RPMI7951 (cell line): ENCODE measurements at regions not wholly inside any gene's neighbourhood (a gene's known extent, or its start where the extent isn't known, plus 50 kb on each side); places are given as distances from the start of the nearest gene placed in this dataset.
A peak's percentile ranks its signal among the peaks of the same experiment; 100 is the strongest.

Source experiments
- DNase-seq: peaks from one replicate; pipeline ENCODE4 v3.0.0-alpha.2; 2012; ENCODE audit warnings: low read depth

DNA sequence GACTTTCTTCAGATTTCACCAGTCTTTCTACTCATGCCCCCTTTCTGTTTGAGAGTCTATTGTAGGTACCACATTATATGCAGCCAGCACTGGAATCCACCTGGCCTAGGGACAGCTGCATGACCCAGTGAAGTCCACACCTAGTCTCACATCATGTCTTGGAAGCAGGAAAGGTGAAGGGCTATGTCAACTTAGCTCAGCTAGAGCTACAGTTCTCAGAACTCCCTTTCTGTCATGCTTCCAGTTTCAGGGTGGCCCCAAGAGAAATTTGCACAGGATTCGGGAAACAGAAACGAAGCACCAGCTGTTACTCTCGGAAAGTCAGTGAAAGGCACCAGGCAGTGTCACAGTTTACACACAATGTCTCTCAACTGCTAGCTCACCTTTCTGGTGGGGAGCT is 51.6 kb upstream of the NLRP1 start:
- DNase-seq = no peak

GRCh38 chr17:5638596-5638995 is 54.3 kb upstream of the NLRP1 start:
- no peak for DNase-seq

- no peak for DNase-seq
Observed at GRCh38 chr17:5640726-5641125, 56.4 kb upstream of the NLRP1 start.

DNA sequence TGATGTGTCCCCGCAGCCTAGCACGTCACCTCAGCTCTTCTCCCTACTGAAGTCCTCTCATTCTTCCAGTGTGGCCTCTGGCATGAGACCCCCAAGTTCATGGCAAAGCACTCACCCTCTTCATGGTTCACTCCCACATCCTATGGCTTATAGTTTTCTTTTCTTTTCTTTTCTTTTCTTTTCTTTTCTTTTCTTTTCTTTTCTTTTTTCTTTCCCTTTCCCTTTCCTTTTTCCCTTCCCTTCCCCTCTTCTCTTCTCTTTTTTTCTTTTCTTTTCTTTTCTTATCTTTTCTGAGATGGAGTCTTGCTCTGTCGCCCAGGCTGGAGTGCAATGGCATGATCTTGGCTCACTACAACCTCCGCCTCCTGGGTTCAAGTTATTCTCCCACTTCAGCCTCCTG is 58.4 kb upstream of the NLRP1 start:
- DNase-seq = no peak

- no peak for DNase-seq
Observed at GRCh38 chr17:5644065-5644464, 59.8 kb upstream of the NLRP1 start.

GRCh38 chr17:5651348-5651747 is 67.0 kb upstream of the NLRP1 start:
- no peak for DNase-seq

GRCh38 chr17:5661491-5662125 is 77.3 kb upstream of the NLRP1 start:
- DNase-seq = peak; percentile 5

GRCh38 chr17:5662409-5663085 is 78.2 kb upstream of the NLRP1 start:
- no peak for DNase-seq

GRCh38 chr17:5665164-5665563 is 80.9 kb upstream of the NLRP1 start:
- no peak for DNase-seq

- peak; percentile 4 for DNase-seq
Observed at GRCh38 chr17:5667871-5668270, 83.6 kb upstream of the NLRP1 start.

- DNase-seq = no peak
Observed at GRCh38 chr17:5668557-5669138, 84.3 kb upstream of the NLRP1 start.

DNA sequence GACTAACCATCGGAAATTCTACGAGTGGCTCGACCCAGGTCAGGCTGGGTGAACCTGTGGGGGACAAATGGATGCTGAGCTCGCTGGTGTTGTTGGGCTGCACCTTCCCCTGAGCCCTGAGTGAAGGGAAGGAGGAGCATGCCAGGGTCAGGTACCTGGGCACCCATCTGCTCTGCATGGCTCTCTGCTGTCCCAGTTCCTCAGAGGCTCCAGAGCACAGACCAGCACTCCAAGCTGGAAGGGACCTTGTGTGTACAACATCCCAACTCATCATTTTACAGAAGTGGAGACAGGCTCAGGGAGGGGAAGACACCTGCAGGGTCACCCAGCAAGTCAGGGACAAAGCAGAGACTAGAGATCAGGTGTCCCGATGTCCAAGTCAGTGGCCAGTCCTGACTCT is 84.9 kb upstream of the NLRP1 start:
- DNase-seq = no peak

- DNase-seq = no peak
Observed at GRCh38 chr17:5672141-5672540, 87.8 kb upstream of the NLRP1 start.

- no peak for DNase-seq
Observed at GRCh38 chr17:5672815-5673430, 88.6 kb upstream of the NLRP1 start.

DNA sequence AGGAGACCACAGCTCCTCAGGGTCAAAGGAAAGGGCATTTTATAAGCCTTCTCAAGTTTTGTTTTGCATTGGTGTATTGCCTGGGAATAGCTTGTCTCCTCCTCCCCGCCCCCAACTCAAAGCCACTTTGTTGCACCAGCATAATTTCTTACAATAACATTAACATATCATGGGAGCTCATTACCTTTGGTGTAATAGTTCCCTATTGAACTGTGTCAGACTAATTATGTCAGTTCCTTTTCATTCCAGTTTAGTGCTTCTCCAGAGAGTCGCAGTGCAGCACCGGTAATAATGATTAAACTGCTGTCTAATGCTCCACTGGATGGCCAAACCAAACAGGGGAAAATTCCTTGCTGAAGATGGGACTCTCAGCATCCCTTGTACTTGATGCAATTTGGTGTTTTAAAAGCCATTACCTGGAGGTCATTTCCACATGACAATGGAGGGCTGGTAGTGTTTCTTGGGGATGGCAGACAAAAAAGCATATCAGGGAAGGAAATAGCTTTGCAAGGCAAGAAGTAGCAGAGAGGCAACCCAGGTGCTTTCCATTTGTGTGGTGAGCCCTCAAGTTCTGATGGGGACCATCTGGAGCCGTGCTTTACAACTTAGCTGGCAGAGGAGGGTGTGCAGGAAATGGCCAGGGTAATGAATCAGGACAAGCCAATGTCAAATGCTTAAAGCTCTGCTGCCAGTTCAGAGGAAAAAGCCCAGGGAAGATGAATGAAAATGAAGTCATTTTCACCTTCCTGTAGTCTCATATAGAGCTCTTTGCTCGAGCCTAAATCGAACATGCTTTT is 91.5 kb upstream of the NLRP1 start:
- DNase-seq = no peak

GRCh38 chr17:5677620-5678019 is 93.3 kb upstream of the NLRP1 start:
- no peak for DNase-seq

DNA sequence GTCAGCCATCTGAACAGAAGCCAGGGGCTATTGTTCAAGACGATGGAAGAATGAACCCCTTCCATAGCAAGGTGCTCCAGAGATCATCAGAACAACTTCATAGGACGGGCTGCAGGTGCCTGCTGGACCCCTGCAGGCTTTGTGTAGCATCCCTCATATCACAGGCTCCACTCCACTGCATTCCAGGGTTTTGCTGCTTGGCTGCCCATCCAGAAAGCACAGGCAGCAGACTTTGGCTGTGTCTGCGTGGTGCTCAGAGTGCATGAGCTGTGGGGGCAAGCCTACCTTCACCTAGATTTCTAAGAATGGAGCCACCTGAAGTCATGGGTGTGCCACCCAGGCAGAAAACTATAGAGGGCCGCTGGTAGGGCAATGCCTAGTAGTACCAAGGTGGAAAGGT is 93.9 kb upstream of the NLRP1 start:
- no peak for DNase-seq

DNA sequence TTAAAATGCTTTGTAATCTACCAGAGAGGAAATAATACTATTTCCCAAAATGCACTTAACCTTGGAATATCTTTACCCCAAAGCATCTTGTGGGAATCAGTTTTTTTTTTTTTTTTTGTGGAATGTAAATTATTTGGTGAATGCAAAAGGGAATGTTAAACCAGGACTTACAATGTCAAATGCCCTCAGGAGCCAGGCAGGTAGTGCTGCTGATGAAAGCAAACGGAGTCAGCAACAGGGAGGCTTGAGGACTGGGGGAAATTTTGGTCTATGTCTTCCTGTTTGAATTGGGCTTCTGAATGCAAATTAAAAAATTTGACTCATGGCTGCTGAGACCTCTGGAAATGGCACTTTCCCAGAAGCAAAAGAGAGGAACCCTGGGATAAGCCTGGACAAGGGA is 96.5 kb upstream of the NLRP1 start:
- no peak for DNase-seq

DNA sequence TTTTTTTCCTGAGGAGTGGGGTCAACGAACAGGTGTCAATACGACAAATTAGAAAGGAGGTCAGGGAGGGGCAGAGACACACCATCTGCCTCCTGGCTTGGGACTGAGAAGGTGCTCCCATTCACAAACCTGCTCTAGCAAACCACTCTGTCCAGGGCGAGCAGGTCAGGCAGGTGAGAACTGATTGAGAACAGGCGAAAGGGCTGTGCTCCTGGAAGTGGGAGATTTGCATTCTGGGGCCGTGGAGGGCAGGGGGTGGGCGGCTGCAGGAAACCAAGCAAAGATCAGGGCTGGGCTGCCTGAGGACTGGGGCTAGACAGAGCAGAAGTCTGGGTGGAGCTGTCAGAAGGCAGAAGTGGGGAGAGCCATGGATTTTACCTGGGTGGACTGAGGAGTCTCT is 98.9 kb upstream of the NLRP1 start:
- no peak for DNase-seq

DNA sequence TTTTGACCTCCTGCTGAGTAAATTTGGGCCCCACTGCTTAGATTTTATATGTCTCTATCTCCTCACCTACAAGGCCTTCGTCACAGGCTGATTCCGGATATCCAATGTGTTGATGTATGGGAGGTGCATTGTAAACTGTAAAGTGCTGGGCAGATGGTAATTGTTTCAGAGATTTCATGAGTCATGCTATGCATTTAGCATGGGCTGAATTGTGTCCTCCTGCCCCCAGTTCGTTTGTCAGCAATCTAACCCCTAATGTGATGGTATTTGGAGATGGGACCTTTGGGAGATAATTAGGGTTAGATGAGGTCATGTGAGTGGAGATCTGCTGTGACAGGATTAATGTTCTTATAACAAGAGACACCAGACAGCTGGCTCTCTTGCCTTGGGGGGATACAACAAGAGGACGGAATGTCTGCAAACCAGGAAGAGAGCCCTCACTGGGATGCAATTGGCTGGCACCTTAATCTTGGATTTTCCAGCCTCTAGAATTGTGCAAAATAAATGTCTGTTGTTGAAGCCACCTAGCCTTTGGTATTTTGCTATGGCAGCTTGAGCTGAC is 101.8 kb upstream of the NLRP1 start:
- DNase-seq = no peak

- DNase-seq = no peak
Observed at GRCh38 chr17:5687646-5688045, 103.3 kb upstream of the NLRP1 start.

DNA sequence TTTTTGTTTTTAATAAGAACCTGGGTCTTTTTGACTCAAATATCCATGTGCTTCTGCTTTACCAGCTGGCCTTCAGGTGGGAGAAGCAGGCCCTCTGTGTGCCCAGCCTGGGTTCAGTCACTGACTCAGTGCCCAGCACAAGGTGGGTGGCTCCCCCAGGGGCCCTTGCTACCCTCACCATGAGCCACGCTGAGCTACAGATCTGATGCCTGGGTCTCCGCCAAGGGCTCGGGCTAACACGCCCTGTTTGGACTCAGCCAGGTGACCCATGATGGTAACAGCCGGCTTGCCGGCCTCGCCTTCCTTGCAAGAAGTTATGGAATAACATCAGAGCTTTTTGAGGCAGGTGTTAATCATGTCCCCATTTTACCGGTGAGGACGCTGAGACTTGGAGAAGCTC is 109.5 kb upstream of the NLRP1 start:
- DNase-seq = no peak
